ENCODE measurements at regions not wholly inside any gene's neighbourhood (a gene's known extent, or its start where the extent isn't known, plus 50 kb on each side); places are given as distances from the start of the nearest gene placed in this dataset.

- no peak for TF ChIP-seq EZH2 (IDR thresholded peaks at IDR 0.05; ENCODE audit: low read depth, unreplicated experiment)
- no peak for TF ChIP-seq CTCF (conservative IDR thresholded peaks at IDR 0.05; ENCODE audit: low read depth in 2 of 2)
- no peak for TF ChIP-seq REST (IDR thresholded peaks at IDR 0.05; ENCODE audit: unreplicated experiment)
- TF ChIP-seq ZNF114 (CRISPR knock-in tag; IDR thresholded peaks at IDR 0.05): no peak
- no peak for TF ChIP-seq POLR2AphosphoS5 (IDR thresholded peaks at IDR 0.05; ENCODE audit: low read depth)
Measured at GRCh38 chr2:156852681-156853080, 404.8 kb upstream of the GALNT5 start.
